Upper lobe of left lung (tissue), 4 donors: ENCODE measurements at regions not wholly inside any gene's neighbourhood (a gene's known extent, or its start where the extent isn't known, plus 50 kb on each side); places are given as distances from the start of the nearest gene placed in this dataset.

ENCODE experiments used
- CTCF ChIP-seq, 6 experiments: fragments of 450-650 bp in 4 of 6; fragments of 200-600 bp in 2 of 6; sonication (generic) in 2 of 6; IDR thresholded peaks; one replicate each; pipeline ENCODE4 v1.5.1; 2016 to 2019; ENCODE audit warnings: antibody characterized with exemption in 6 of 6
- POLR2AphosphoS5 ChIP-seq, 2 donors: sonication (generic); formaldehyde crosslinking; IDR thresholded peaks; one replicate each; pipeline ENCODE4 v1.5.1; 2017; ENCODE audit warnings: antibody characterized with exemption in 2 of 2

GRCh38 chr11:121769191-121769590 lies 316.4 kb upstream of the SORL1-AS1 start:
- TF ChIP-seq POLR2AphosphoS5 (IDR thresholded peaks at IDR 0.05) (no peak), CTCF (IDR thresholded peaks at IDR 0.05) (no peak)
